GM10266 (cell line): ENCODE measurements at regions not wholly inside any gene's neighbourhood (a gene's known extent, or its start where the extent isn't known, plus 50 kb on each side); places are given as distances from the start of the nearest gene placed in this dataset.
"Not testable (repeated sequence)": the region's sequence is repeated elsewhere in the genome, so short reads cannot be mapped to it uniquely, and the experiment has no call there.

ENCODE experiments used
- DNase-seq: peaks from one replicate; pipeline ENCODE4 v3.0.0; 2012; ENCODE audit errors: extremely low spot score
- CTCF ChIP-seq: IDR thresholded peaks from 2 replicates; pipeline ENCODE4 v1.5.1; 2012; ENCODE audit warnings: mild to moderate bottlenecking, low read depth; ENCODE audit not compliant: control insufficient read depth, insufficient read depth; ENCODE audit errors: missing control alignments

DNA sequence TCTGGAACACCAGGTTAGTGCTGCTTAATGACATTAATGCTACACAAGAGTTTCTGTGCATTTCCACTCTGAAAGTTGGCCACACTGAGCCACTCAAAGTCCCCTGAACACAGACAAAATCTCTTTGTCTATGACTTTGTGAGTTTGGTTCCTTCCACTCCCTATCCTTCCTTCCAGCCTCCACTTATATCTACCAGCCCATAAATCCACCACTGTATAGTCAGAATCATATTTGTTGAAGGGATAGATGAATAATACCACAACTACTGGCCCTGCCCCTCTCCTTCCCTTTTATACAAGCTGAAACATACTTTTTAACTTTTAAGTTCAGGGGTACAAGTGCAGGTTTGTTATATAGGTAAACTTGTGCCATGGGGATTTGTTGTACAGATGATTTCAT lies 127.5 kb downstream of the ABHD5 start:
- TF ChIP-seq CTCF: no peak
- DNase-seq: no peak

DNA sequence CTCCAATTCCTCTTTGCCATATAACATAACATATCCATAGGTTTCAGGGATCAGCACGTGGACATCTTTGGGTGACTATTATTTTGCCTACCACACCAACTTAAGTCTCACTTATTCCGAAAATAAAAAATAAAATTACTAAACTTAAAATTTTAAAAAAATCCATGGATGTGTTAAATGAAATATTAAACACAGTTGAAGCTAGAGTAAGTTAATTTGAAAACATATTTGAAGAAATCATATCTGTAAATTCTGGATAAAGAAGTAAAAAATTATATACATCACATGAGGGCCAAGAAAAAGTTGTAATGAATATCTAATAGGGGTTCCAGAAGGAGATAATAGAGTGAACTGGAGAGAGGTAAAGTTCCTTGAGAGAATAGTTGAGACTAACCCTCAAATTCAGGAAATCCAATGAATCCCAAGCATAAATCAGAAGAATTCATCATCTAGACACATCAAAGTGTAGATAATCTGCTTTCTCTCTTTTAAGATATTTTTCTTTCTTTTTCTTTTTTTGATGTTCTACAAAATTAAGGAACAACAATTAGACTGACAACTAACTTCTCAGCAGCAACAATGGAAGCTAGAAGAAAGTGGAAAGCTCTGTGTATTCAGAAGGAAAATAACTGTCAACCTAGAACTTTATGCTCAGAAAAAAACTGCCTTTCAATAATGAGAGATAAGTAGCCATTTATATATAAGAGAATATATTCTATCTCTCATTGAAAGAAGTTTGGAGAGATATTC lies 147.4 kb downstream of the ABHD5 start:
- no peak for TF ChIP-seq CTCF
- DNase-seq: no peak

- DNase-seq: no peak
- peak; percentile 8 for TF ChIP-seq CTCF
Observed at GRCh38 chr3:43838877-43839276, 148.1 kb downstream of the ABHD5 start.

GRCh38 chr3:43843386-43843785 lies 152.6 kb downstream of the ABHD5 start:
- no peak for TF ChIP-seq CTCF
- no peak for DNase-seq

GRCh38 chr3:43844757-43845156 lies 154.0 kb downstream of the ABHD5 start:
- DNase-seq: no peak

DNA sequence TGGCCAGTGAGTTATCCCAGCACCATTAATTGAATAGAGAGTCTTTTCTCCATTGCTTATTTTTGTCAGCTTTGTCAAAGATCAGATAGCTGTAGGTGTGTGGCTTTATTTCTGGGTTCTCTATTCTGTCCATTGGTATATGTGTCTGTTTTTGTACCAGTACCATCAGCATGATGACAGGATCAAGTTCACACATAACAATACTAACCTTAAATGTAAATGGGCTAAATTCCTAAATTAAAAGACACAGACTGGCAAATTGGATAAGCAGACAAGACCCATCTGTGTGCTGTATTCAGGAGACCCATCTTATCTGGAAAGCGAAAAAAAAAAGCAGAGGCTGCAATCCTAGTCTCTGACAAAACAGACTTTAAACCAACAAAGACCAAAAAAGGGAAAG lies 154.8 kb downstream of the ABHD5 start:
- not testable (repeated sequence) for DNase-seq

More at GRCh38 chr3:43844757-43845156, 154.0 kb downstream of the ABHD5 start:
- no peak for TF ChIP-seq CTCF

DNA sequence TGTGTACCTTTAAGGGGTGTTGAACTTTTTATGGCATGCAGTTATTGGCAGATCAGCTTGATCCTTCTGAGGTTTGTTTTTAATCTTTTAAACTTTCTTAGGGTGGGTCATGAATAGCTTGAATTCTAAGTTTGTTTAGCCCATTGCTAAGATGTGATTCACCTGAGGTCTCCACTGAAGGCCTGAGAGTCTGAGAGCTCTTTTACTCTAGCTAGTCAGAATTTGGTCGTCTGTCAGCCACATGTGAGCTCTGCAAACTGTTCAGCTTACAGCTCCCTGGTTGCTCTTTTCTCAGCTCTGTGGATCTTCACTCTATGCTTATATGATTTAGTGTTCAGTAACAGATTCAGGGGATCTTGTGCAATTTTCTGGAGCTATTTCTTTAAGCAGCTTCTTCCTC lies 161.3 kb downstream of the ABHD5 start:
- TF ChIP-seq CTCF: no peak
- DNase-seq: no peak

GRCh38 chr3:43854283-43854682 lies 163.5 kb downstream of the ABHD5 start:
- TF ChIP-seq CTCF: no peak
- no peak for DNase-seq
